ENCODE measurements at regions not wholly inside any gene's neighbourhood (a gene's known extent, or its start where the extent isn't known, plus 50 kb on each side); places are given as distances from the start of the nearest gene placed in this dataset.

DNA sequence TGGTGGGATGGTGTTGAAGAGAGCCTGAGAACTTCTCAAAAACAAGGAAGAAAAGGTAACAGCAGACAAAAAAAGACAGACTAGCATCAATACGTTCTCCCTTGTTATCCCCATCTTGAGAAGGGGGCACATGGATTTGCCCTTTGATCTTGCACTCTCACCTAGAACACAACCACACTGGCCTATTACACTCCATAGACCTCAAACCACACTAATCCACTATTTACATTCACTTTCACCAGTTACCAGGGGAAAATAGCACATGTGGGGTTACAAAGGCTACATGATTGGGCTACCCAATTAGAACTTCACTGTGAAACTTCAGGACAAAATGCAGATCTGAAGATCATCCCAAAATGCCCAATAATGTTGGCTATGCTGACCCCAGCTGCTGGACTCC, 72.6 kb upstream of the SELENOP start:
- ChIA-PET POLR2A (no interaction called here), CTCF (no interaction called here)
- H3K27me3 ChIP-seq (ENCODE audit: control insufficient read depth, insufficient read depth, low read length), result peaks cover 8% of the 10 kb centered on the region
- H3K9me3 ChIP-seq (ENCODE audit: control insufficient read depth, insufficient read depth, low read length), result no peaks in the 10 kb centered on the region
- TF ChIP-seq, protein P1, sequence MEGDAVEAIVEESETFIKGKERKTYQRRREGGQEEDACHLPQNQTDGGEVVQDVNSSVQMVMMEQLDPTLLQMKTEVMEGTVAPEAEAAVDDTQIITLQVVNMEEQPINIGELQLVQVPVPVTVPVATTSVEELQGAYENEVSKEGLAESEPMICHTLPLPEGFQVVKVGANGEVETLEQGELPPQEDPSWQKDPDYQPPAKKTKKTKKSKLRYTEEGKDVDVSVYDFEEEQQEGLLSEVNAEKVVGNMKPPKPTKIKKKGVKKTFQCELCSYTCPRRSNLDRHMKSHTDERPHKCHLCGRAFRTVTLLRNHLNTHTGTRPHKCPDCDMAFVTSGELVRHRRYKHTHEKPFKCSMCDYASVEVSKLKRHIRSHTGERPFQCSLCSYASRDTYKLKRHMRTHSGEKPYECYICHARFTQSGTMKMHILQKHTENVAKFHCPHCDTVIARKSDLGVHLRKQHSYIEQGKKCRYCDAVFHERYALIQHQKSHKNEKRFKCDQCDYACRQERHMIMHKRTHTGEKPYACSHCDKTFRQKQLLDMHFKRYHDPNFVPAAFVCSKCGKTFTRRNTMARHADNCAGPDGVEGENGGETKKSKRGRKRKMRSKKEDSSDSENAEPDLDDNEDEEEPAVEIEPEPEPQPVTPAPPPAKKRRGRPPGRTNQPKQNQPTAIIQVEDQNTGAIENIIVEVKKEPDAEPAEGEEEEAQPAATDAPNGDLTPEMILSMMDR (IDR thresholded peaks at IDR 0.05; ENCODE audit: low read depth, low read length), result no peak
- H3K27ac ChIP-seq (ENCODE audit: low read depth, low read length), result no peak overlapping the region
- no peak overlapping the region for H3K4me3 ChIP-seq (ENCODE audit: low read depth, low read length)
- no peak for DNase-seq (ENCODE audit: low read depth, low spot score)

DNA sequence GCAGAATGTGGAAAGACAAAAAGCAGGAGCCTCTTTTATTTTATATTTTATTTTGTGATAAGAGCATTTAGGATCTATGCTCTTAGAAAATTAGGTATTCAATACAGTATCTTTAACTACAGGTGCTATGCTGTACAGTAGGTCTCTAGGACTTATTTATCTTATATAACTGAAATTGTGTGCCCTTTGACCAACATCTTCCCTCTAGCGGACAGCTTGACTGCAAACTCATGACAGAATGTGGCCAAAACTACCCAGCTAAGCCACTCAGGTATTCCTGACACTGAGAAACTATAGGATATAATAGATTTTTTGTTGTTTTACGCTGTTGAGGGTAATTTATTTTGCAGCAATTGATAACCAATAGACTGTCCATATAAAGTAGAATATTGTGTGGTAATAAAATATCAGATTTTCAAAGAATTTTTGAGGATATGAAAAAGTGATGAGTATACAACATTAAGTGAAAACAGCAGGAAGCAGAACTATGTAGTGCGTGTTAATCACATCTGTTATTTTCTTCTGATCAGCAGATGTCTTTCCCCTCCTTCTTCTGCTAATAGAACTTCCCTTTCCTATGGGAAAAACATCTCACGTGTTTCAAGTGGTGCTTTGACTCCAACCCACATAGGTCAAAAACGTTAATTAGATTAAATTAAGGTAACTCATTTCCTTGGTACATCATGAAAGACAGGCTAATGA, 69.9 kb upstream of the SELENOP start:
- Histone ChIP-seq H3K27me3 (ENCODE audit: control insufficient read depth, insufficient read depth, low read length) (no peaks in the 10 kb centered on the region), H3K27ac (ENCODE audit: low read depth, low read length) (no peak overlapping the region), H3K4me3 (ENCODE audit: low read depth, low read length) (no peak overlapping the region), H3K9me3 (ENCODE audit: control insufficient read depth, insufficient read depth, low read length) (no peaks in the 10 kb centered on the region)
- POLR2A ChIA-PET, result no interaction called here
- CTCF ChIA-PET, result interaction anchor here (1.4 kb wide), 1 partner anchor 8 kb away, joined by 13 read pairs; no protein-coding TSS in a partner anchor
- no peak for DNase-seq (ENCODE audit: low read depth, low spot score)
- TF ChIP-seq, protein P1 (IDR thresholded peaks at IDR 0.05; ENCODE audit: low read depth, low read length), result no peak

DNA sequence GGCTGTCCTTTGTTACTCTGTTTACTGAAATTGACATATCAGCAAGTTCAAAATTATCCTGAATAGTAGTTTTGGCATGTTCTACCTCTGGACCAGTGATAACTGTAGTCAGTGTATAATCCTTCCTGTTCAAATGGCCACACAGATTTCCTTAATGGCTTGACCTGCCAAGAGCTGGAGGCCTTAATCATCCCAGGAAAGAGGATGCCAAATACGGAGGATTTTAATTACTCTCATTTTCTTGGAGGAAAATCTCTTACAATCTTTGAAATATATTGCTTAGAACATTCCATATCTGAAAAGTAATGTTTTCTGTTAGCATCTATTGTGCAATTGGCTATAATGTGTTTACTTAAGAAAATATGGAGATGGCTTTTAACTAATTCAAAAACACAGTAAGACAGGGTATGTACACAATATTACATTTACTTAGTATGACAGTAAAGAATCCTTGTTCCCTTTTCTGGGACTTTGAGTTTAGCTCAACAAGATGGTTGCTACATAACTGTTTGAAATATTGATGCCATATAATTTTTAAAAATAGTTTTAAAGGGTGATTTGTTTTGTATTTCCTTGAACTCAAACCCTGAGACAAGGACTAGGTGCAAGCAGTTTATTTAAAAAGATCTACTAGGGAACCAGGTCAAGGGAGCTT, 68.9 kb upstream of the SELENOP start:
- Histone ChIP-seq H3K9me3 (ENCODE audit: control insufficient read depth, insufficient read depth, low read length) (no peaks in the 10 kb centered on the region), H3K4me3 (ENCODE audit: low read depth, low read length) (no peak overlapping the region), H3K27ac (ENCODE audit: low read depth, low read length) (no peak overlapping the region), H3K27me3 (ENCODE audit: control insufficient read depth, insufficient read depth, low read length) (no peaks in the 10 kb centered on the region)
- DNase-seq (ENCODE audit: low read depth, low spot score), result no peak
- TF ChIP-seq, protein P1 (IDR thresholded peaks at IDR 0.05; ENCODE audit: low read depth, low read length), result no peak
- ChIA-PET CTCF (interaction anchor here (1.4 to 2.7 kb wide), 2 partner anchors 9 to 29 kb away, joined by 9 to 13 read pairs; no protein-coding TSS in a partner anchor), POLR2A (no interaction called here)

DNA sequence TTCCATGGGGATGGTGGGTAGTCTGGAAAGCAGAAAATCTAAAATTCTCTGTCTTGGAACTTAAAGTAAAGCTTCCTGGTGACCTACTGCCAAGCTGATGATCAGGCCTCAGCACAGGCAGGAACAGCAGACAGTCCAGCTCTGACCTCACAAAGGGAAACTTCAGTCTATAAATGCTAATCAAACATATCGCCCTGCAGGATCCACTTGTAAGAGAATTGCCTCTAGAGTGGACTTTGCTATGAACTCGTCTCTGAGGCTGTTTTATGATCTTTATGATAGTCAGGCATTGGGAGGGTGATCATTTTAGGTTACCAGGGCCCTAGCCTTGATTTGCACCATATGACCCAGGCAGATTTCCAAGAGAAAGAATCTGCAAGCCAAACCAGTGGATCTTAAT, 67.6 kb upstream of the SELENOP start:
- H3K27me3 ChIP-seq (ENCODE audit: control insufficient read depth, insufficient read depth, low read length), result no peaks in the 10 kb centered on the region
- no peak overlapping the region for H3K27ac ChIP-seq (ENCODE audit: low read depth, low read length)
- no peaks in the 10 kb centered on the region for H3K9me3 ChIP-seq (ENCODE audit: control insufficient read depth, insufficient read depth, low read length)
- no peak overlapping the region for H3K4me3 ChIP-seq (ENCODE audit: low read depth, low read length)
- ChIA-PET CTCF (interaction anchor here (0.5 to 3.1 kb wide), 3 partner anchors 10 to 186 kb away, joined by 3 to 17 read pairs (median 9); no protein-coding TSS in a partner anchor), POLR2A (no interaction called here)
- TF ChIP-seq, protein P1 (IDR thresholded peaks at IDR 0.05; ENCODE audit: low read depth, low read length), result no peak
- no peak for DNase-seq (ENCODE audit: low read depth, low spot score)

DNA sequence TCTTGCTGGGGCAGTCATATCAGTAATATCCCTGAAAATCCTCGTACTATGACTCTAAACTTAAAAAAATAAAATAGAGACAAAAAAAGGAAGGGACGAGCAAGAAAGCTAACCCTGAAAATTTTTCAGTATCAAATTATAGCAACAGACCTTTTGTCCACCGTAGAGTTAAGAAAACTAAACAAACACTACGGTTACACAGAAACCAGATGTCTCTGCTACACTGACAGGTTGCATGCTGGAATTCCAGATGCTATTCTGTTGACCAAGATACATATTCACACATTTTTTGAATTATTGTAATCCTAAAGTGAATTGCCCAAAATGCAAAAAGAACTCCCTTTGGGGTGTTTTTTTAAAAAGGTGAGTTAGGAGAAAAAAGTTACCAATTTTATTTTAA, 66.9 kb upstream of the SELENOP start:
- POLR2A ChIA-PET, result no interaction called here
- TF ChIP-seq, protein P1 (IDR thresholded peaks at IDR 0.05; ENCODE audit: low read depth, low read length), result no peak
- no peak overlapping the region for H3K4me3 ChIP-seq (ENCODE audit: low read depth, low read length)
- H3K27me3 ChIP-seq (ENCODE audit: control insufficient read depth, insufficient read depth, low read length), result no peaks in the 10 kb centered on the region
- H3K9me3 ChIP-seq (ENCODE audit: control insufficient read depth, insufficient read depth, low read length), result no peaks in the 10 kb centered on the region
- DNase-seq (ENCODE audit: low read depth, low spot score), result no peak
- no peak overlapping the region for H3K27ac ChIP-seq (ENCODE audit: low read depth, low read length)
- CTCF ChIA-PET, result interaction anchor here (2.7 to 3.1 kb wide), 2 partner anchors 10 to 31 kb away, joined by 9 to 17 read pairs; no protein-coding TSS in a partner anchor
